Keratinocyte (primary cell): ENCODE measurements at regions not wholly inside any gene's neighbourhood (a gene's known extent, or its start where the extent isn't known, plus 50 kb on each side); places are given as distances from the start of the nearest gene placed in this dataset.

Source experiments
- CTCF ChIP-seq, 3 experiments: IDR thresholded peaks in 1 of 3; conservative IDR thresholded peaks in 1 of 3; optimal IDR thresholded peaks in 1 of 3; 2 replicates in 2 of 3; 3 replicates in 1 of 3; pipeline versions ENCODE3 to v1.5.1; 2011; ENCODE audit warnings: low read length in 3 of 3, mild to moderate bottlenecking in 3 of 3, moderate library complexity in 2 of 3, control low read depth in 1 of 3, inconsistent platforms in 1 of 3; ENCODE audit not compliant: insufficient read depth in 2 of 3; ENCODE audit errors: extremely low read depth in 1 of 3
- EZH2 ChIP-seq: IDR thresholded peaks from one replicate; pipeline ENCODE4 v1.6.1; 2012; ENCODE audit warnings: inconsistent platforms, mild to moderate bottlenecking, low read length, moderate library complexity

- TF ChIP-seq CTCF (optimal IDR thresholded peaks at IDR 0.05 in 1 of 3, IDR thresholded peaks at IDR 0.05 in 1 of 3, conservative IDR thresholded peaks at IDR 0.05 in 1 of 3; ENCODE audit: extremely low read depth in 1 of 3, insufficient read depth in 2 of 3, low read length in 3 of 3) (no peak), EZH2 (no peak)
Observed at GRCh38 chr6:22829070-22829469, 259.7 kb downstream of the HDGFL1 start.
